HG02870 (cell line): ENCODE measurements at regions not wholly inside any gene's neighbourhood (a gene's known extent, or its start where the extent isn't known, plus 50 kb on each side); places are given as distances from the start of the nearest gene placed in this dataset.
"Not testable (repeated sequence)": the region's sequence is repeated elsewhere in the genome, so short reads cannot be mapped to it uniquely, and the experiment has no call there.

Source experiments
- ATAC-seq: cut with Tn5 transposase; IDR thresholded peaks from one replicate; pipeline ENCODE4 v1.9.1; 2021; ENCODE audit warnings: mild to moderate bottlenecking, moderate library complexity; ENCODE audit not compliant: unreplicated experiment

DNA sequence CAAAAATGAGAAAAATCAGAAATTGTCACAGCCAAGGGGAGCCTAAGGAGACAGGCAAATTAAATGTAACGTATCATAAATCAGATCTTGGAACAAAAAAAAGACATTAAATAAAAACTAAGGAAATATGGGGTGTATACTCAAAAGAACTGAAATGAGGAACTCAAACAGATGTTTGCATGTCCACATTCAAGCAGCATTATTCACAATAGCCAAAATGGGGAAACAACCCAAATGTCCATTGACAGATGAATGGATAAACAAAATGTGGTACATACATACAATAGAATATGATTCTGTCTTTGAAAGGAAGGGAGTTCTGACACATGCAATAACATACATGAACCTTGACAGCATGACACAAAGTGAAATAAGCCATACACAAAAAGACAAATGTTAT, 155.8 kb upstream of the KLF7 start:
- no peak for ATAC-seq

DNA sequence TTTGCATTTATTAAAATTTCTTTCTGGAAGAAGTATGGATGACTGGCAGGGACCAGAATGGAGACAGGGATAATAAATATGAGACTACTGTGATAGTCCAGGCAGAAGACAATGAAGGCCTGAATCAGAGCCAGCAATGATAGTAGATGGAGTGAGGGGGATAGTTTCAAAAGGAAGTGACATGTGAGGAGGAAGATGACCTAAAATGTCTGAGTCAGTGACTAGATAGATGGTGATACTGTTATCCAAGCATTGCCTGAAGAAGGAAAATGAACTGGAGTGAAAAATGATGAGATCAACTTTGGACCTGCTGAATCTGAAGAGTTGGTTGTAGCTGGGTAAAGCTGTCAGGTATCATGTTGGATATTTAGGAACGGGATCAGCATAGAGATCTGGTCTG, 158.3 kb upstream of the KLF7 start:
- ATAC-seq = no peak

DNA sequence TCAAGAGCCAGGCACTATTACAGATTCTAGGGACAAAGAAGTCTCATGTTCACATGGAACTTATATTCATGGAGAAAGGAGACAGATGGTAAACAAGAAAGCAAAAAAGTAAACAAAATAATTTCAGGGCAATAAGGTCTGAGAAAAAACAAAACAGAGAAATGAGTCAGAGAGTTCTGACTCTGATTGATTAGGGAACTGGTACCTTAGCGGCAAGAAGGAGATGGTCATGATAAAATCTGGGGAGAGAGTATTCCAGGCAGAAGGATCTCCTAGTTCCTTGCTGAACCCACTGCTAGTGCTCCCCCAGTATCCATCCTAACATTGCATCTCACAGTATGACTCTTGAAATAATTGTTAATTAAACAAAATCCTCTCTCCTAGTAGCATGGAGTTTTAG, 161.8 kb upstream of the KLF7 start:
- peak; percentile 23 for ATAC-seq

DNA sequence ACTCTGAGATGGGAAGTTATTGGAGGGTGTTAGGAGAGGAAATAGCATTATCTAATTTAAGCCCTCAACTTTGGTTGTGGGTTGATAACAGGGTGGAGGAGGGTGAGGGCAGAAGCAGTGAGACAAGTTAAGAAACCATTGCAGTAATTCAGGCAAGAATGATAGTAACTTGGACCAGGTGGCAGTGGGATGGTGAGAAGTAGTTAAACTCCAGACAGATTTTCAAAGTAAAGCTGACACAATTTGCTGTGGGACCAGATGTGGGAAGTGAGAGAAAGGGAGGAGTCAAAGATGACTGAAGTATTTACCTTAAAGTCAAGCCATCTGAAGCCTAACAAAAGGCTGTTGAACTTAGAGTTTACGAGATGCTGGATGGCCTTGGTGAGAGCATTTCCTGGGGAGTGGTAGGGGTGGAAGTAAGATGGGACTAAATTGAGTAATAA, 163.2 kb upstream of the KLF7 start:
- ATAC-seq = peak; percentile 54

DNA sequence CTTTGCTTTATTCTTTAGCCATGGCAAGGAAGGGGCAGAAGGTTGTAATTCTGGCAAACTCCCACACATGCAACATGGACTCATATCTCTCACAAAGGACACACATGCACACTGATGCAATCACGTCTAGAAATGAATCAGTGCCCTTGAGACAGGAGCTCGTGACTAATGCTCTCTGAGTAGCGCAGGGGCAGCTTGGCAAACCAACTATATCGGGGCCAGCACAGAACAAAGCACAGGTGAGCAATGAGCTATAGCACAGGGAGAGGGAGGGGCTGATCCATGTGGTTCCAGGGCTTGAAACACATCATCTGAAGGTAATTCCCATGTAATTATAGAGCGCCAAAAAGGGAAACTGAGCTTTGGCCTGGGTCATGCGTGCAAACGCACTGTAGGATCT, 165.2 kb upstream of the KLF7 start:
- peak; percentile 62 for ATAC-seq

DNA sequence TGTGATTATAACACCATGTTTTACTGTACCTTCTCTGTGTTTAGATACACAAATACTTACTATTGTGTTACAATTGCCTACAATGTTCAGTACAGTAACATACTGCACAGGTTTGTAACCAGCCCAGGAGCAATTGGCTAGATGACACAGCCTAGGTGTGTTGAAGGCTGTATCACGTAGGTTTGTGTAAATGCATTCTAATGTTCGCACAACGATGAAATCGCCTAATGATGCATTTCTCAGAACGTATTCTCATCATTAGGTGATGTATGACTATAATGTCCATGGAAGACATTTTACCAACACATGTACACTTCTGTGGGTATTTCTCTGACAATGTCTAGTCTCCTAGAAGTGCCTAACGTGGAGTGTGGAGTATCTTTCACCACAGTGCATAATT, 165.9 kb upstream of the KLF7 start:
- no peak for ATAC-seq

DNA sequence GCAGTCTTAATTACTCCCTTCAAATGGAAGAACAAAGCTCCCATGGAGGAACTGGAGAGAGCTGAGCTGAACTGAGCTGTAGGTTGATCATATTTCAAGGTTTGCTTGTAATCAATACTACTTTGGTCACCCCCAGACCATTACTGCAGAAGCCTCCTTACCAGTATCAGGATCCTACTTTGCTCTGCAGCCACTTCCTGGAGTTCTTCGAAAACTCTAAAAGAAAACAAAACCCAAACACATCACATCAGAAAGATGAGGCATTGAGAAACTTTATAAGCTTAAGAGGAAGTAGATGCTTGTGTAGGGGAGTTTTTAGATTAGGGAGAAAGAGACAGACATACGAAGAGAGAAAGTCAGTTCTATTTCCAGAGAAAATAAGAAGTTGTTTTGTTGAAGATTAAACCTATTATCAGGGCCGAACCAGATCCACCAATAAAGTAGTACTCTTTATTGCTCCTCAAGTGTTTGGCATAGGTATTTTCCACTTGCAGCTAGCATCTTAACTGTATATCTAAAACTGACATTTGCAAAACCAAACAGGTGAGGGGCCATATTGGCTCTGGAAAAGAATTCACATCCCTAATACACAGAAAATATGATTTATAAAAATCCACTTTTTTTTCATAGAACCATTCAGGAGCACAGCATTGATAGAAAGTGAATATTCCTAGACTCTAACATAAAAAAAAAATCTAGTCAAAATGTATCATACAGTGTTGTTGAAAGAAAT, 166.9 kb upstream of the KLF7 start:
- ATAC-seq = peak; percentile 33

DNA sequence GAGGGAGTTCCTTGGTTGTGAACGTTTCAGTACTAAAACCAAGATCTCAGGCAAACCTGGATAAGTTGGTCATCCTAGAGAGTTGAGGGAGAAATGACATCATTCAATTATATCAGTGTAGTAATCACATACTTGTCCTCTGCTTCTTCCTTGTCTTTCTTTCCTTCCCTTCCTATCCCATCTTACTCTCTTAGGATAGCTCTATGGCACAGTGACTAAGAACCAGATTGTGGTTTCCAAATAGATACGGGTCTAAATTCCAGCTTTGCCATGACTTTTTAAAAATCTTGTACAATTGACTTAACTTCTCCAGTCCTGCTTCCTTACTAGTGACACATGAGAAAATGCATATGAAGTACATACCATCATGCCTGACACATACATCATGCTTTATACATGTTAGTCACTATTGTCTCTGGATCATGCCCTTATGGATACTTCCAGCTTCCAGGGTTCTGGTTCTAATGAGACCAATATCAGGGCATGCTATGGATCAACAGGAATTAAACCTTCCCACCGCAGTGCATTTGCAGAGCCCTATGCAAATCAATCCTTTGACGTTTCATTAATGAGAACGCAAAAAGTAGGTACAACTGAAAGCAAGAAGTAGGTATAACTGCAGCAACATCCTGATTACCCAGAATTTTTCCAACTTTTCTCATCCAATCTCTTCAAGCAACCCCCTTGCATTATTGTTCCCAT, 168.0 kb upstream of the KLF7 start:
- ATAC-seq = no peak

DNA sequence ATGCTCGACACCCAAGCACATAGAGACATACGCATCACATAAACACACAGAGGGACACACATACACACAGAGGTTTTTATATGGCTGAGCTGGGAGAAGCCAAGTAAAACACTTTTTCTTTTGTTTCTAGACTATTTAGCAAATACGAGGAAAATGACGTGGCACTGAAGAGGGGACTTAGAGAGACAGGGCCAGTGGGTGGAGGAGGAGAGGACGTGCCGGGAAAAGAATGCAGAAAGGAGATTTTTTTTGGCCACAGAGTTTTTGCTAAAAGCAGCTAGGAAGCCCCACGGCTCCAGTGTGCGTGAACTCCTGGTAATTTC, 168.5 kb upstream of the KLF7 start:
- ATAC-seq = no peak

DNA sequence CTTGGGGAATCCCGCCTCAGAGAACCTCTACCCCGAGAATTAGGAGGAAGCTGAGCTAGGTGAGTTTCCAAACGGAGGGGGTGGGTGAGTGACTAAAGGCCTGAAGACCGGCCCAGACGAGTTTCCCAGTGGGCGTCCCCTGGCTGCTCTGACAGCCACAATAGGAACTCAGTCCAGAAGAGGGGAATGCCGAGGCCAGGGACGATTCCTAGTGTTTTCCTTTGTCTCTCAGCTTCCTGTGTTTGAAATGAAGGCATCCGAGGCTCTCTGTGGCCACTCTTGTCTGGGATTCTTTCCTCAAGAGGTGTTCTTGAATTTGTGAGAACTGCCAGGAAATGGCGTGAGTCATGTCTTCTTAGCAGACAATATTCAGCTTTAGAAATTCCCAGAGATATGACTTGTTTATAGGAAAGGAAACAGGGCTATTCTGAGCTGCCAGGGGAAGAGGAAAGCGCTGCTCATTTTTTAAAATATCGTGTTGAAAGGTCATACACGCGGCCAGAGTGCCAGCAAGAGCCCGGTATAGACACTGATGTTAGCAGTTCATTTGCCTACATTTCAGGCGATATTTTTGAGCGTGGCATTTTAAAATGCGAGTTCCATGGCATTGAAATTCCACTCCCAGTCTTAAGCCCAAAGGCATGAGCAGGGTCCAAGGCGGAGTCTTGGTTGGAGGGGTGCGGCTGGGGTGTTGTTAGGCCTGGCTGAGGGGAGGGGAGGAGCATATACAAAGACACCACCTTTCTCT, 169.1 kb upstream of the KLF7 start:
- ATAC-seq = no peak

DNA sequence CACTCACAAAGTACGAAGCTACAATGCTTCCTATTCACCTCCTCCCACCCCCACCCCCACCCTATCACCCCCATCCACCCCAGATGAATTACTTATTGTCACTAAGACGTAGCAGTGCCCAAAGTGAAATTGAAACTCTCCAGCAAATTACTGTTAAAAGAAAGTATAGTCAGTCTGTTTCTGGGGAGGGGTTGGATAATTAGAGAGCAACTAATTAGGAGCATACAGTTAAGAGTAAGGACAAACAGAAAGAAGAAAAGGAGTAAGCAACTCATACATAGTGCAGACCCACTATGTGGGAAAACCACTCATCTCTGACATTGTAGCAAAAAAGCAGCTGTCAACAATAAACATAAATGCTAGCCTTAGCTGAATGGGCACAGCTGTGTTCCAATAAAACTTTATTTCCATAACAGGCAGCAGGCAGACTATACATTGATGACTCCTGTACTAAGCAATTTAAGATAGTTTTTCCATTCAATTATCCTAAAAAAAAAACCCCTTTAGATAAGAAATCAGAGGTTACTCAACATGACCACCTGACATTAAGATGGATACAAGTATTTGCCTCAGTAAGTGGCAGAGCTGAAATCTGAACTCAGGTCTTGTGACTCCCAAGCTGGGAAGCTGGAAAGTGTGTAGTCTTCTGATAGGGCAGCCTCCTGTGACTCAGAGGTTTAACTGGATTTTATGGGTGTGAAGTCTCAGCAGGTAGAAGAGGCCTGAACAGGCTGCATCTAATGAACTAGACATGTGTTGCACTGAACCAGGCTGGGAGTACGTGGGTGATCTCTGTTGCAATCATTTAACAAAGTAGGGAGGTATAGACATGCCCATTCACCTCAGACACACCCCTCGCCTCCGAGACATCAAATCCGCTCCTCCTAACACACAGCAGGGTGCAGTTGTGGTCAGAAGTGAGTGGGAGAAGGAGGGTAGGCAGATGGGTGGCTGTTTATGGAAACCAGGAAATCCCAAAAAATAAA, 171.8 kb upstream of the KLF7 start:
- ATAC-seq = no peak

DNA sequence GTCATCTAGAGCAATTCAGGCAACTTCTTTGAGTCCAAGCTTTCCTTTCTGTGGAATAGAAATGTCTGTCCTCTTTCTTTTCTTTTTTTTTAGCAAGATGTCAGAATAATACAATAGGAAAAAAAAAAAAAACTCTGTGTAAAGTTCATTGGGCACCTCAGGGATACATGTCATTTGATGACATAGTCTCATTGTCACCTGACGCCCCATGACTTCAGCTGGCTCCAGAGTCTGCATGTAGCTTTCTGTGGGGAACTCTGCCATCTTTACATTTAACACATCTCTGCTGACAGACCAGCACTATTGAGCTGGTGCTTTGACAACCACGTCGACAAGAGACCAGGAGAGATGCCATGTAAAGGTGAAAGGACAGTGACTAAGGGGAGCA, 172.5 kb upstream of the KLF7 start:
- no peak for ATAC-seq

DNA sequence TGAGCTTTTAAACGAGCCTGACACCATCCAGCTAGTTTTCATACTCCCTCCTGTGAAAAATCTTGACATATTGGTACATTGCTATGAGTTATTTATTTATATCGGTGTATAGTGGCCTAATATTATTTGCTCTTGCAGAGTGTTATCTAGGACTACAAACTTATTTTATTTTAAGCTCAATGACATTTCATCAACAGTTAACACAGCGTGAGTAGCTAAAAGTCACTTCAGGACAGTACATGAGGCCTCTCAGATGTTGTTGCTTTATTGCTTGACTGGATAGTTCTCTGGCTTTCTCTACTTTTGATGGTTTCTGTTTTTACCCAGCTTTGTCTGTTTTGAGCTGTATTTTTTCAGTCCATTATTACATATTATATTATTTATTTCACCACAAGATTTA, 172.9 kb upstream of the KLF7 start:
- no peak for ATAC-seq

DNA sequence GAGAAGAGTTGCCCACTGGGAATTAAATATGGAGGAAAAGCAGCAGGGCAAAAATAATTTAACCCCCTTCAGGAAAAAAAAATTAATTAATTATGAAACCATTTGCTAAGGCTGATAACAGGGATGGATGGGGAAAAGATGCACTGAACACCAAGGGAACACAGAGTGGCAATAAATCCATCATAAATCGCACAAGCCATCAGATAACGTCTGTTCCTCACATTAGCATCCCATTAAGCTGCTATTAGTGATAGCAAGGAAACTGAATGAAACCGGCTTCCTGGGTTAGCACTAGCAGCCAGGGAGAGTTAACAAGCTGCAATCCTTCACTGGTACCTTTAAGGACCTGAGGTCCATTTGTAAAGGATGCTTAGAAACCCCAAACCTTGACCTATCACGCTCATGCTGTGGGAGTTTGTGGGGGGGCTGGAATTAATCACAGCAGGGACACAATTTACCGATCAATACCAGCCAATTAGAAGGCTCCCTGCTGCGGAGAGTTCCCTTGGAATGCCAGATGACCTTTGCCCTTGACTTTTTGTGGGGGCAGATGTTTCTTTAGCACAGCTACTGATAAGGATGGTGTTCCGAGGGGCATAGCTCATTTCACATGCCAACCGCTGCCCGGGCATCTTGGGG, 175.5 kb upstream of the KLF7 start:
- no peak for ATAC-seq

DNA sequence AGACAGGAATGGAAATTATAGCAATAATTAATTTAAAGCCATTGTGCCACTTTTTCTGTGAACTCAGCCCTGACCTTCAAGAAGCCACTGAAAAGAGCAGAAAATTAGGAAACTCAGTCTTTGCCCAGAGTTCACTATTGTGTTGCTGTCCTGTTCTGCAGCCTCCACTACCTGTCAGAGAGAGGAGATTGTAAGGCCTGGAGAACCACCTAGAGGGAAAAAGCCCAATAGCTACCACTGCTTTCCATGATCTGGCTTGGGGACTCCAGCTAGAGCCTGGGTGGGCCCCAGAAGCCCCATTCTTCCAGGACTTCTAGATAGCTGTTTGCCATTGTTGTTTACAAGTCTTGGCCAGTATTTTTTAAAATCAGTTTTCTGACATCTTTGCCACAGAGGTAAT, 176.1 kb upstream of the KLF7 start:
- ATAC-seq = no peak

DNA sequence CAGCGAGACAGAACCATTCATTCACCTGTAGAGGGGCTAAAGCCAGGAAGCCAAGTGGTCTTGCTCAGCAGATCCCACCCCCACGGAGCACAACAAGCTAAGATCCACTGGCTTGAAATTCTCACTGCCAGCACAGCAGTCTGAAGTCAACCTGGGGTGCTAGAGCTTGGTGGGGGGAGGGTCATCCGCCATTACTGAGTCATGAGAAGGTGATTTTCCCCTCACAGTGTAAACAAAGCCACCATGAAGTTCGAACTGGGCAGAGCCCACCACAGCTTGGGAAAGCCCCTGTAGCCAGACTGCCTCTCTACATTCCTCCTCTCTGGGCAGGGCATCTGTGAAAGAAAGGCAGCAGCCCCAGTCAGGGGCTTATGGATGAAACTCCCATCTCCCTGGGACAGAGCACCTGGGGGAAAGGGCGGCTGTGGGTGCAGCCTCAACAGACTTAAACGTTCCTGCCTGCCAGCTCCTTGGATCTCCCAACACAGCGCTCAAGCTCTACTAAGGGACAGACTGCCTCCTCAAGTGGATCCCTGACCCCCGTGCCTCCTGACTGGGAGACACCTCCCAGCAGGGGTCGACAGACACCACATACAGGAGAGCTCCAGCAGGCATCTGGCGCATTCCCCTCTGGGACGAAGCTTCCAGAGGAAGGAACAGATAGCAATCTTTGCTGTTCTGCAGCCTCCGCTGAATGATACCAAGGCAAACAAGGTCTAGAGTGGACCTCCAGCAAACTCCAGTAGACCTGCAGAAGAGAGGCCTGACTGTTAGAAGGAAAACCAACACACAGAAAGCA, 179.0 kb upstream of the KLF7 start:
- ATAC-seq = not testable (repeated sequence)

DNA sequence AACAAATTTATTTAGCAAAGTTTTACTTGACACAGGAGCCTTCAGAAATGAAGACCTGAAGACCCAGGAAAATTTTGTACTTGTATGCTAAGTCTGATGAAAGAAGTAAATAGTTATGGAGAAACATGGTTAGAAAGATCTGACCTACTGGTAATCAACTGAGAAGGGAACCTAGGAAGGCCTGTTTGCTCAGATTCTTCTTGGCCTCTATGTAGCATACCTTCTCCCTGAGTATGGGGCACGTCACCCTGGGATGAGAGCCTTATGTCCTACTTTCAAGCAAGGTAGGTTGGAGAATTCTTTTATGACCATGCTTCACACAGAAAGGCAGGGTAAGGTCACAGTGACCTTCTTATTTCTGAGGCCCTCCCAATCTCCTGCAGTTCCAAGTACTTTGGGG, 178.6 kb upstream of the CREB1 start:
- ATAC-seq = no peak

DNA sequence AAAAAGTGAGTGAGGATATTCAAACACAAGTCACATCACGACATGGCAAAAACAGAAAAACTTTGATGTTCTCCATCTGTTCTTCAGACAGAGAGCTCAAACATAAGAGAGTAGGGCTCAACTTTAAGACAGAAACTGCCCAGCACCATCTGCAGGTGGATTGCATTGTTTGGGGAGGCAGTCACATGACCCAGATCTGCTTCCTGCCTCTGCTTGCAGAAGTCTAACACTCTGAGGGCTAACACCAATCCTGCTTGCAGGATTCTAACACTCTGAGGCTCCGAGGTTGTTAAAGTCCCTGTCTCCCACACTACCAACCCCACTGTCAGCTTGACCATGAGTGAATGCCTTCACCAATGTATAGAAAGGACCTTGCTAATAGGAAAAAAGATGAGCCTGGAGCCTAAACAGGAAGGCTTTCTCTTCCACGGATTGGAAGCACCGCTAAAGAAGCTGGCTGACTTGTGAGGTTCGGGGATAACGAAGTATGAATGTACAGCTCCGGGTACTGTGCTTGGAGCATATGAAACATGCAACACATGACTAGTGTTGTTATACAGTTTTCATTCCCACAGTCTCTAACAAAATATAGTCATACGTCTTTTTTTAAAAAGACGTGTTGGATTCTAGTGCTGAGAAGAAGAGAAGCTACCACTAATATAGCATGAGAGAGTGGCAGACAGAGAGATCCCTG, 176.6 kb upstream of the CREB1 start:
- ATAC-seq = peak; percentile 90

DNA sequence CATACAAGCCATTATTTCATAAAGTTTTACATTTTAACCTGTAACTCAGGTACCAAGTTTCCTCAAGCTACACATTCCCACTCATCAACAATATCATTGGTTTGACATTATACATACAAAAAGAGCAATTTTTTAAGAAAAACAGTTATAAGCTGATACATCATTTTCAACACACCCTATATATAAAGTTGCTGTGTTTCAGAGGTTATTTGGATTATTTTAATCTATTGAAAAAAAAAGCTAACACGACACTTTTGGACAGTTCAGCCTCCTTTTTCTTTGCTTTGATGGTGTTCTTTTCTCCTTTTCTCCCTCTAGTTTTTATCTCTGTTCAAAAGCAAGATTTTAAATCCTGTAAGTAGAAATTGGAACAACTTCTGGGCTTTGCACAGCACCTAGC, 175.9 kb upstream of the CREB1 start:
- ATAC-seq = no peak
